Hepatocyte (in vitro differentiated cells): ENCODE measurements at regions not wholly inside any gene's neighbourhood (a gene's known extent, or its start where the extent isn't known, plus 50 kb on each side); places are given as distances from the start of the nearest gene placed in this dataset.

Source experiments
- EZH2 ChIP-seq: fragments of 200-600 bp; sonication (generic); IDR thresholded peaks from 2 replicates; pipeline ENCODE4 v1.6.1; 2016; ENCODE audit warnings: antibody characterized with exemption, mild to moderate bottlenecking, borderline replicate concordance
- EZH2phosphoT487 ChIP-seq: fragments of 200-600 bp; sonication (generic); IDR thresholded peaks from one replicate; pipeline ENCODE4 v1.6.1; 2018; ENCODE audit warnings: antibody characterized with exemption, mild to moderate bottlenecking, low read depth, moderate library complexity; ENCODE audit not compliant: unreplicated experiment, severe bottlenecking
- TF ChIP-seq, protein P1 (sequence below): fragments of 200-600 bp; sonication (generic); IDR thresholded peaks from 2 replicates; pipeline ENCODE4 v1.5.1; 2016; ENCODE audit warnings: antibody characterized with exemption, mild to moderate bottlenecking; ENCODE audit not compliant: poor library complexity

GRCh38 chr6:113406048-113406695 lies 451.0 kb upstream of the MARCKS start:
- TF ChIP-seq, protein P1, sequence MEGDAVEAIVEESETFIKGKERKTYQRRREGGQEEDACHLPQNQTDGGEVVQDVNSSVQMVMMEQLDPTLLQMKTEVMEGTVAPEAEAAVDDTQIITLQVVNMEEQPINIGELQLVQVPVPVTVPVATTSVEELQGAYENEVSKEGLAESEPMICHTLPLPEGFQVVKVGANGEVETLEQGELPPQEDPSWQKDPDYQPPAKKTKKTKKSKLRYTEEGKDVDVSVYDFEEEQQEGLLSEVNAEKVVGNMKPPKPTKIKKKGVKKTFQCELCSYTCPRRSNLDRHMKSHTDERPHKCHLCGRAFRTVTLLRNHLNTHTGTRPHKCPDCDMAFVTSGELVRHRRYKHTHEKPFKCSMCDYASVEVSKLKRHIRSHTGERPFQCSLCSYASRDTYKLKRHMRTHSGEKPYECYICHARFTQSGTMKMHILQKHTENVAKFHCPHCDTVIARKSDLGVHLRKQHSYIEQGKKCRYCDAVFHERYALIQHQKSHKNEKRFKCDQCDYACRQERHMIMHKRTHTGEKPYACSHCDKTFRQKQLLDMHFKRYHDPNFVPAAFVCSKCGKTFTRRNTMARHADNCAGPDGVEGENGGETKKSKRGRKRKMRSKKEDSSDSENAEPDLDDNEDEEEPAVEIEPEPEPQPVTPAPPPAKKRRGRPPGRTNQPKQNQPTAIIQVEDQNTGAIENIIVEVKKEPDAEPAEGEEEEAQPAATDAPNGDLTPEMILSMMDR, result no peak
- TF ChIP-seq EZH2, result no peak
- no peak for TF ChIP-seq EZH2phosphoT487
